Esophagus squamous epithelium (tissue), 5 donors: ENCODE measurements at regions not wholly inside any gene's neighbourhood (a gene's known extent, or its start where the extent isn't known, plus 50 kb on each side); places are given as distances from the start of the nearest gene placed in this dataset.

Experiments
- DNase-seq: peaks from one replicate; lab custom pipeline; 2025; lab: John Stamatoyannopoulos, UW
- H3K27ac ChIP-seq, 4 donors: fragments of 200-600 bp; sonication (generic); one replicate each; pipeline ENCODE4 v1.5.1; 2016 to 2019; ENCODE audit warnings: mild to moderate bottlenecking in 1 of 4
- H3K27me3 ChIP-seq, 4 donors: fragments of 200-600 bp; sonication (generic); 1 replicate in 3 of 4; 2 replicates in 1 of 4; pipeline versions ENCODE4 v1.5.1 to v1.6.0; 2017 to 2021; ENCODE audit warnings: antibody characterized with exemption in 1 of 4
- H3K36me3 ChIP-seq, 3 donors: fragments of 200-600 bp; sonication (generic); one replicate each; pipeline ENCODE4 v1.5.1; 2016 to 2019
- H3K4me1 ChIP-seq, 3 donors: fragments of 200-600 bp; sonication (generic); one replicate each; pipeline ENCODE4 v1.5.1; 2017 to 2019
- H3K4me3 ChIP-seq, 4 donors: fragments of 200-600 bp; sonication (generic); 1 replicate in 3 of 4; 2 replicates in 1 of 4; pipeline ENCODE4 v1.5.1; 2016 to 2019; ENCODE audit warnings: mild to moderate bottlenecking in 2 of 4, moderate library complexity in 1 of 4
- H3K9me3 ChIP-seq, 3 donors: fragments of 200-600 bp; sonication (generic); one replicate each; pipeline ENCODE4 v1.5.1; 2016 to 2019
- CTCF ChIP-seq, 6 experiments: fragments of 450-650 bp in 4 of 6; fragments of 200-600 bp in 2 of 6; sonication (generic) in 2 of 6; IDR thresholded peaks; one replicate each; pipeline ENCODE4 v1.5.1; 2016 to 2019; ENCODE audit warnings: antibody characterized with exemption in 6 of 6, mild to moderate bottlenecking in 4 of 6, moderate library complexity in 4 of 6
- POLR2A ChIP-seq, 4 donors: fragments of 450-650 bp; IDR thresholded peaks; one replicate each; pipeline ENCODE4 v1.6.1; 2017; ENCODE audit warnings: antibody characterized with exemption in 4 of 4, mild to moderate bottlenecking in 4 of 4, moderate library complexity in 3 of 4
- WGBS, 2 donors: methylation state at CpG; one replicate each; pipeline ENCODE4 v1.1.5; 2018; 5-methylcytosine and 5-hydroxymethylcytosine counted together
- intact Hi-C: fragments of 100-400 bp; cut with DNase I; formaldehyde crosslinking; loops from one replicate; pipeline ENCODE4 v1.15.0; 2022
- donor health status: DM: yes; HTN: yes; CAD: no.

- H3K4me3 ChIP-seq = no peak overlapping the region
- no peaks in the 10 kb centered on the region for H3K9me3 ChIP-seq
- no peaks in the 10 kb centered on the region for H3K4me1 ChIP-seq
- H3K27ac ChIP-seq = no peak overlapping the region
- DNase-seq = no peak
- H3K27me3 ChIP-seq = peaks cover 0 to 3% (median 0%) of the 10 kb centered on the region in 4 donors
- no peaks in the 10 kb centered on the region for H3K36me3 ChIP-seq
- intact Hi-C loops = no loop called here
- TF ChIP-seq CTCF (IDR thresholded peaks at IDR 0.05) (no peak), POLR2A (IDR thresholded peaks at IDR 0.05) (no peak)
Observed at GRCh38 chr16:86983621-86984020, 333.6 kb downstream of the C16orf95 start.

GRCh38 chr16:86984343-86984742 lies 332.8 kb downstream of the C16orf95 start:
- H3K36me3 ChIP-seq = no peaks in the 10 kb centered on the region
- 77 to 85% methylated on average over 10 of the region's 10 CpGs for WGBS, 2 donors
- H3K4me3 ChIP-seq = no peak overlapping the region
- no peaks in the 10 kb centered on the region for H3K4me1 ChIP-seq
- no peak for TF ChIP-seq CTCF (IDR thresholded peaks at IDR 0.05)
- no peak for TF ChIP-seq POLR2A (IDR thresholded peaks at IDR 0.05)
- no peak for DNase-seq
- H3K27ac ChIP-seq = no peak overlapping the region
- H3K9me3 ChIP-seq = no peaks in the 10 kb centered on the region
- H3K27me3 ChIP-seq = peaks cover 0 to under 1% (median 0%) of the 10 kb centered on the region in 4 donors
- intact Hi-C loops = no loop called here

- no peaks in the 10 kb centered on the region for H3K9me3 ChIP-seq
- H3K27me3 ChIP-seq = peaks cover 0 to 4% (median 0%) of the 10 kb centered on the region in 4 donors
- no peak overlapping the region for H3K27ac ChIP-seq
- no peaks in the 10 kb centered on the region for H3K4me1 ChIP-seq
- intact Hi-C loops = no loop called here
- 30 to 69% methylated on average over 2 to 8 of the region's 13 CpGs for WGBS, 2 donors
- no peak for DNase-seq
- H3K36me3 ChIP-seq = no peaks in the 10 kb centered on the region
- TF ChIP-seq CTCF (IDR thresholded peaks at IDR 0.05) (no peak), POLR2A (IDR thresholded peaks at IDR 0.05) (no peak)
- H3K4me3 ChIP-seq = no peak overlapping the region
Observed at GRCh38 chr16:86984991-86985647, 332.1 kb downstream of the C16orf95 start.

- H3K4me3 ChIP-seq = no peak overlapping the region
- no peaks in the 10 kb centered on the region for H3K4me1 ChIP-seq
- TF ChIP-seq POLR2A (IDR thresholded peaks at IDR 0.05) = no peak
- no peaks in the 10 kb centered on the region for H3K9me3 ChIP-seq
- no peak overlapping the region for H3K27ac ChIP-seq
- H3K27me3 ChIP-seq = peaks cover 0 to 8% (median 0%) of the 10 kb centered on the region in 4 donors
- WGBS, 2 donors = 88 to 96% methylated on average over 10 of the region's 12 CpGs
- intact Hi-C loops = no loop called here
- no peak for DNase-seq
- no peaks in the 10 kb centered on the region for H3K36me3 ChIP-seq
Observed at GRCh38 chr16:86985648-86986015, 331.6 kb downstream of the C16orf95 start.

GRCh38 chr16:86986136-86986535 lies 331.1 kb downstream of the C16orf95 start:
- Histone ChIP-seq H3K4me1 (no peaks in the 10 kb centered on the region), H3K27me3 (peaks cover 0 to 13% (median 0%) of the 10 kb centered on the region in 4 donors), H3K27ac (no peak overlapping the region), H3K36me3 (no peaks in the 10 kb centered on the region), H3K9me3 (no peaks in the 10 kb centered on the region), H3K4me3 (no peak overlapping the region)
- TF ChIP-seq POLR2A (IDR thresholded peaks at IDR 0.05) = no peak
- no peak for TF ChIP-seq CTCF (IDR thresholded peaks at IDR 0.05)
- DNase-seq = no peak
- WGBS, 2 donors = 47 to 95% methylated on average over 3 of the region's 7 CpGs
- intact Hi-C loops = no loop called here
